Ovary (tissue), 3 donors: ENCODE measurements at regions not wholly inside any gene's neighbourhood (a gene's known extent, or its start where the extent isn't known, plus 50 kb on each side); places are given as distances from the start of the nearest gene placed in this dataset.

Experiments used
- POLR2A ChIP-seq: fragments of 450-650 bp; IDR thresholded peaks from one replicate; pipeline ENCODE4 v1.6.1; 2017; ENCODE audit warnings: antibody characterized with exemption, mild to moderate bottlenecking, moderate library complexity
- TF ChIP-seq, protein P1 (sequence below), 3 donors: fragments of 450-650 bp in 2 of 3; fragments of 200-600 bp in 1 of 3; IDR thresholded peaks; one replicate each; pipeline versions ENCODE4 v1.5.1 to v1.8.0; 2016 to 2022; ENCODE audit warnings: antibody characterized with exemption in 3 of 3, mild to moderate bottlenecking in 1 of 3
- donor health status: DM: no; HTN: no; CAD: no.

DNA sequence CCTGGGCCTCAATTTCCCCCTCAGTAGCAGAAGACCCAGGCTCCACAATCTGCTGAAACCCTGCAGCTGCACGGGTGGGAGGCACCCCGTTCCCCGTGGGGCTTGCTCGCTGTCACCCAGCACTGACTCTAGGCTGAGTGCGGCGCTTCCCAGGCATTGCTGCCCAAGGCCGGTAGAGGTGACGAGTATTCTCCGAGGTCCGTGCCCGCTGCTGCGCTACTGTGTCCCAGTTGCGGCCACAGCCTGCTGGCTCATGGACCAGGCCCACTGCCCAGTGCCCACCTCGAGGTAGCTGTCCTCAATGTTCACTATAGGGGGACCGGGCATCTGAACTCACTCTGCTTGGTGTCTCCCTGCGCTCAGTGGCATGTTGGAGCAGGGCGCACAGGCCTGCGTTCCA lies 74.7 kb downstream of the GSC start:
- TF ChIP-seq, protein P1, sequence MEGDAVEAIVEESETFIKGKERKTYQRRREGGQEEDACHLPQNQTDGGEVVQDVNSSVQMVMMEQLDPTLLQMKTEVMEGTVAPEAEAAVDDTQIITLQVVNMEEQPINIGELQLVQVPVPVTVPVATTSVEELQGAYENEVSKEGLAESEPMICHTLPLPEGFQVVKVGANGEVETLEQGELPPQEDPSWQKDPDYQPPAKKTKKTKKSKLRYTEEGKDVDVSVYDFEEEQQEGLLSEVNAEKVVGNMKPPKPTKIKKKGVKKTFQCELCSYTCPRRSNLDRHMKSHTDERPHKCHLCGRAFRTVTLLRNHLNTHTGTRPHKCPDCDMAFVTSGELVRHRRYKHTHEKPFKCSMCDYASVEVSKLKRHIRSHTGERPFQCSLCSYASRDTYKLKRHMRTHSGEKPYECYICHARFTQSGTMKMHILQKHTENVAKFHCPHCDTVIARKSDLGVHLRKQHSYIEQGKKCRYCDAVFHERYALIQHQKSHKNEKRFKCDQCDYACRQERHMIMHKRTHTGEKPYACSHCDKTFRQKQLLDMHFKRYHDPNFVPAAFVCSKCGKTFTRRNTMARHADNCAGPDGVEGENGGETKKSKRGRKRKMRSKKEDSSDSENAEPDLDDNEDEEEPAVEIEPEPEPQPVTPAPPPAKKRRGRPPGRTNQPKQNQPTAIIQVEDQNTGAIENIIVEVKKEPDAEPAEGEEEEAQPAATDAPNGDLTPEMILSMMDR (IDR thresholded peaks at IDR 0.05): no peak
- TF ChIP-seq POLR2A: no peak
